ENCODE measurements at regions not wholly inside any gene's neighbourhood (a gene's known extent, or its start where the extent isn't known, plus 50 kb on each side); places are given as distances from the start of the nearest gene placed in this dataset.

- H3K27ac ChIP-seq: no peak overlapping the region
- TF ChIP-seq ZFX (IDR thresholded peaks at IDR 0.05): no peak
- TF ChIP-seq CTCF (conservative IDR thresholded peaks at IDR 0.05): no peak
These were observed 58.5 kb downstream of the IGLL5 start for GRCh38 chr22:22946131-22946530.

GRCh38 chr22:22948651-22949571, 61.3 kb downstream of the IGLL5 start:
- TF ChIP-seq CTCF (conservative IDR thresholded peaks at IDR 0.05) (no peak), ZFX (IDR thresholded peaks at IDR 0.05) (no peak)
- no peak overlapping the region for H3K27ac ChIP-seq

- no peak overlapping the region for H3K27ac ChIP-seq
- TF ChIP-seq CTCF (conservative IDR thresholded peaks at IDR 0.05) (no peak), ZFX (IDR thresholded peaks at IDR 0.05) (no peak)
These were observed 62.3 kb downstream of the IGLL5 start for GRCh38 chr22:22949953-22950352.

GRCh38 chr22:22951035-22951434, 63.4 kb downstream of the IGLL5 start:
- TF ChIP-seq CTCF (conservative IDR thresholded peaks at IDR 0.05) (no peak), ZFX (IDR thresholded peaks at IDR 0.05) (no peak)
- H3K27ac ChIP-seq: no peak overlapping the region

GRCh38 chr22:22952531-22953280, 65.1 kb downstream of the IGLL5 start:
- TF ChIP-seq CTCF (conservative IDR thresholded peaks at IDR 0.05) (no peak), ZFX (IDR thresholded peaks at IDR 0.05) (no peak)
- no peak overlapping the region for H3K27ac ChIP-seq

- TF ChIP-seq ZFX (IDR thresholded peaks at IDR 0.05): no peak
- no peak for TF ChIP-seq CTCF (conservative IDR thresholded peaks at IDR 0.05)
- H3K27ac ChIP-seq: no peak overlapping the region
These were observed 66.2 kb downstream of the IGLL5 start for GRCh38 chr22:22953791-22954190.

GRCh38 chr22:22954656-22955055, 67.0 kb downstream of the IGLL5 start:
- H3K27ac ChIP-seq: no peak overlapping the region
- TF ChIP-seq CTCF (conservative IDR thresholded peaks at IDR 0.05) (no peak; the same call in 1 of the 2 replicates), ZFX (IDR thresholded peaks at IDR 0.05) (no peak)

Data from C4-2B (cell line).